Skeletal muscle tissue (tissue), 3 donors: ENCODE measurements at regions not wholly inside any gene's neighbourhood (a gene's known extent, or its start where the extent isn't known, plus 50 kb on each side); places are given as distances from the start of the nearest gene placed in this dataset.

ENCODE experiments used
- H3K27ac ChIP-seq: one replicate; pipeline ENCODE4 v1.7.0; 2013; ENCODE audit warnings: mild to moderate bottlenecking, low read depth, low read length, inconsistent platforms
- H3K27me3 ChIP-seq, 3 donors: one replicate each; pipeline ENCODE4 v1.7.0; 2013; ENCODE audit warnings: low read length in 3 of 3; ENCODE audit not compliant: control insufficient read depth in 3 of 3, insufficient read depth in 3 of 3
- H3K36me3 ChIP-seq, 3 donors: one replicate each; pipeline ENCODE4 v1.7.0; 2013; ENCODE audit warnings: low read length in 3 of 3; ENCODE audit not compliant: control insufficient read depth in 3 of 3, insufficient read depth in 3 of 3
- H3K4me1 ChIP-seq, 3 donors: one replicate each; pipeline ENCODE4 v1.7.0; 2013; ENCODE audit warnings: low read length in 3 of 3, mild to moderate bottlenecking in 3 of 3; ENCODE audit not compliant: control insufficient read depth in 3 of 3, insufficient read depth in 3 of 3
- H3K4me3 ChIP-seq, 3 donors: one replicate each; pipeline ENCODE4 v1.7.0; 2013; ENCODE audit warnings: low read length in 3 of 3
- H3K9ac ChIP-seq, 3 donors: one replicate each; pipeline ENCODE4 v1.7.0; 2013; ENCODE audit warnings: low read length in 3 of 3, mild to moderate bottlenecking in 3 of 3, moderate library complexity in 2 of 3, low read depth in 1 of 3
- H3K9me3 ChIP-seq, 3 donors: one replicate each; pipeline ENCODE4 v1.7.0; 2013; ENCODE audit warnings: low read length in 3 of 3; ENCODE audit not compliant: control insufficient read depth in 3 of 3
- donor health status: Osteomylitis.

DNA sequence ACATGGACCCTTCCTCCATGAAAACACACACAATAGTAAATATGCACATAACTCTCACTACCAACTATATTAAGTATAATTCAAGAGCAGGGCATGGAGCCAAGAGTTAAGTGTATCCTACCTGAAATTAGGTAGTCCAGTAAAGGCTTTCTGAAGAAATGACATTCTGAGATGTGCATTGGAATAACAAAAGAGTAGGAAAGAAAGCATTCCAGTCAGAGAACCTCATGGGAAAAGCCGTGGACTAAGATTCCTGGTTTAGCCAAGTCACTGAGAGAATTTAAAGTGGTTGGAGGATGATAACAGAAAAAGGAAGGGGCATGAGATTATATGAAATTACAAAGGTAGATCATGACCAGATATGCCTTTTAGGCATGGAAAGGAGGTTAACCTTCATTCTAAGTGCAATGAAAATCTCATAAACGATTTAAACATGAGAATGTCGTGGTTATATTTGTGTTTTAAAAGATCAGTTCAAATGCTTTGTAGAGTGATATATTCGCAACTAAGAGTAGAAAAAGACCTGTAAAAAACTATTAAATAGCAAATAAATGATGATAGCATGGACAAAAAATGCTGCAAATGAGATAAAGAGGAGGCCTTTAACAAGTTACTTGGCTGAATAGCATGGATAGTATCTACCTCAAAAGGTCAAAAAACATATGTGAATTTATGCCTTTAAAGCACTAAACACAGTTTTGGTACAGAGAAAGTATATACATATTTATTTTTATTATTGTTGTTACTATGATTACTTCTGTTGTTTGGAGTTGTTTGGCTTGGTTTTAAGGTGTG is 767.4 kb upstream of the GHITM start:
- Histone ChIP-seq H3K4me1 (no peaks in the 10 kb centered on the region), H3K36me3 (no peaks in the 10 kb centered on the region), H3K4me3 (no peak overlapping the region), H3K27me3 (no peaks in the 10 kb centered on the region), H3K9me3 (peaks cover 0 to 2% (median 0%) of the 10 kb centered on the region in 3 donors), H3K9ac (no peak overlapping the region), H3K27ac (no peak overlapping the region)

DNA sequence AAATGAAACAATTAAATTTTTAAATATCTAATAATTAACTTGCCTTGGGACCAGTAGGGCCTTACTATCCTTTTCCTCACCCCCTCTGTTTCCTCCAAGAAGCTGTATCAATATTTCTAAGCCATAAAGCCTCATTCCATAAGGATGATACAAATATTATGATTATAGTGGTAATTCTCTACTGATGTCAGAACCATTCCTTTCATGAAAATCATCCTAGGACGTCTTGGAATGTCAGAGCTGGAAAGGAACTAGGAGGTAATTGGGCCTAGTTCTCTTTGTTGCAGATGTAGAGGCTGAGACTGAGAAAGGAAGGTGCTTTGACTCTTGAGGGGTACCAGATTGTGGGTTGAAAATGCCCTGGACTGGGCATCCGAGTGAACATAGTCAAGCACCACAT is 766.7 kb upstream of the GHITM start:
- no peak overlapping the region for H3K9ac ChIP-seq
- H3K36me3 ChIP-seq, result no peaks in the 10 kb centered on the region
- H3K4me1 ChIP-seq, result no peaks in the 10 kb centered on the region
- no peak overlapping the region for H3K4me3 ChIP-seq
- H3K27ac ChIP-seq, result no peak overlapping the region
- no peaks in the 10 kb centered on the region for H3K27me3 ChIP-seq
- H3K9me3 ChIP-seq, result no peaks in the 10 kb centered on the region

GRCh38 chr10:83373671-83374070 is 765.6 kb upstream of the GHITM start:
- Histone ChIP-seq H3K4me1 (no peaks in the 10 kb centered on the region), H3K27ac (no peak overlapping the region), H3K36me3 (no peaks in the 10 kb centered on the region), H3K27me3 (no peaks in the 10 kb centered on the region), H3K9ac (no peak overlapping the region), H3K4me3 (no peak overlapping the region), H3K9me3 (no peaks in the 10 kb centered on the region)

DNA sequence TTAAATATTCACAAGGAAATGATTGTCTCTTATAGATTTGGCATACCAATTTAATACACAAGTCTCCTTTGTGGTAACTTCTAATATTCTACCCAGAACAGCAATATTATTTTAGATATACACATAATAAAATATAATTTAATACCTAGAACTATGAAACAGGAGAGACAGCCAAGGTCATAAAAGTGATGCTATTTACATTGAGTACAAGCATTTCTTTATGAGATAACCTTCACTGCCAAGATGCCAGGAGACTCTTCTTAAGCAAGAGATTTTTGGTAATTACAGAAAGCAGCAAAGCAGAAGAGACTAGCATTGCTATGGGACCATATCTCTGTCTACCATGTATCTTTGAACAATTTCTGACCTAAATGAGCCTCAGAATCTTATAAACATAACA is 764.6 kb upstream of the GHITM start:
- Histone ChIP-seq H3K4me3 (no peak overlapping the region), H3K27ac (no peak overlapping the region), H3K27me3 (no peaks in the 10 kb centered on the region), H3K4me1 (no peaks in the 10 kb centered on the region), H3K9me3 (no peaks in the 10 kb centered on the region), H3K36me3 (no peaks in the 10 kb centered on the region), H3K9ac (no peak overlapping the region)

DNA sequence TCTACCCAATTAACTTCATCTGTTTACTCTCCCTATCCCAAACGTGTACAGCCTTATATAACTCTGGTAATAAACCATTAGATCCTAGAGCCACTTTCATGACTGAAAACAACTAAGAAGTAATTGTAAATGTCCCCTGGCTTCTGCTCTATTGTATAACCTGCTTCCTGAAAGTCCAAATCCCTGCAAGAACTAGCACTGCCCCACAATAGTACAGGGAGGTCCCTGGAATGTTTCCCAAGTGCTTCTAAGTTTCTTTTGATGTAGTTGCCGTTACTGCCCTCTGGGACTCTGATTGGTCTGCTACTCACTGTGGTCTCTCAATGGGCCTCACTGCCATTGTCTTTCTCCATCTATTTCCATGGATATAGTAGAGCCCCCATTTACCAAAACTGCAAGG is 764.0 kb upstream of the GHITM start:
- no peak overlapping the region for H3K27ac ChIP-seq
- H3K9me3 ChIP-seq, result no peaks in the 10 kb centered on the region
- no peaks in the 10 kb centered on the region for H3K27me3 ChIP-seq
- H3K36me3 ChIP-seq, result no peaks in the 10 kb centered on the region
- no peak overlapping the region for H3K4me3 ChIP-seq
- H3K4me1 ChIP-seq, result no peaks in the 10 kb centered on the region
- H3K9ac ChIP-seq, result no peak overlapping the region

- H3K27me3 ChIP-seq, result no peaks in the 10 kb centered on the region
- H3K9ac ChIP-seq, result no peak overlapping the region
- peaks cover 0 to 3% (median 0%) of the 10 kb centered on the region in 3 donors for H3K9me3 ChIP-seq
- no peak overlapping the region for H3K4me3 ChIP-seq
- no peaks in the 10 kb centered on the region for H3K36me3 ChIP-seq
- H3K4me1 ChIP-seq, result no peaks in the 10 kb centered on the region
- H3K27ac ChIP-seq, result no peak overlapping the region
These were observed 741.5 kb upstream of the GHITM start for GRCh38 chr10:83397806-83398205.

DNA sequence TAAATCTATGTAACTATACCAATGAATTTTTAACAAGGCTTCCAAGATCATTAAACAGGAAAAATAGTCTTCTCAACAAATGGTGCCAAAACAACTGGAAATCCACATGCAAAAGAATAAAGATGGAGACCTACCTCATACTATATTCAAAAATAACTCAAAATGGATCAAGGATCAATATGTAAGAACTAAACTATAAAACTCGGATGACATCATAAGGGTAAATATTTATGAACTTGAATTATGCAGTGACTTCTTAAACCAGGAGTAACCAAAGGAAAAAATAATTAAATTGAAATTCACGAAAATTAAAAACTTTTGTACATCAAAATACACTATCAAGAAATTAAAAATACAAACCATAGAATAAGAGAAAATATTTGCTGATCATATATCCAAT is 728.7 kb upstream of the GHITM start:
- no peaks in the 10 kb centered on the region for H3K9me3 ChIP-seq

DNA sequence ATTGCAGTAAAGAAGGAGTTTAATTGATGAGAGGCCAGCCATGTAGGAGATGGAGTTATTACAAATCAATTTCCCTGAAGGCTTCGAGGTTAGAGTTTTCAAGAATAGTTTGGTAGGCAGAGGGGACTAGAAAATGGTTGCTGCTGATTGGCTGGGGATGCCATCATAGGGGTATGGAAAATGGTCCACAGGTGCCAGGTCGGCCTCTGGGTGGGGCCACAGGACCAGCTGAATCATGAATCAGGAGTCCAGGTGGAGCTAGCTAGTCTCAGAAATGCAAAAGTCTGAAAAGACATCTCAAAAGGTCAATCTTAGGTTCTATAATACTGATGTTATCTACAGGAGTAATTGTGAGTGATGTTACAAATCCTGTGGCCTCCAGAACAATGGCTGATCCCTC is 714.0 kb upstream of the GHITM start:
- H3K4me1 ChIP-seq, result no peaks in the 10 kb centered on the region
- H3K27ac ChIP-seq, result no peak overlapping the region
- no peaks in the 10 kb centered on the region for H3K27me3 ChIP-seq
- H3K9ac ChIP-seq, result no peak overlapping the region
- no peaks in the 10 kb centered on the region for H3K9me3 ChIP-seq
- no peaks in the 10 kb centered on the region for H3K36me3 ChIP-seq
- no peak overlapping the region for H3K4me3 ChIP-seq

More for the DNA sequence above, 728.7 kb upstream of the GHITM start:
- Histone ChIP-seq H3K4me1 (no peaks in the 10 kb centered on the region), H3K27ac (no peak overlapping the region), H3K27me3 (no peaks in the 10 kb centered on the region), H3K36me3 (no peaks in the 10 kb centered on the region), H3K9ac (no peak overlapping the region), H3K4me3 (no peak overlapping the region)

DNA sequence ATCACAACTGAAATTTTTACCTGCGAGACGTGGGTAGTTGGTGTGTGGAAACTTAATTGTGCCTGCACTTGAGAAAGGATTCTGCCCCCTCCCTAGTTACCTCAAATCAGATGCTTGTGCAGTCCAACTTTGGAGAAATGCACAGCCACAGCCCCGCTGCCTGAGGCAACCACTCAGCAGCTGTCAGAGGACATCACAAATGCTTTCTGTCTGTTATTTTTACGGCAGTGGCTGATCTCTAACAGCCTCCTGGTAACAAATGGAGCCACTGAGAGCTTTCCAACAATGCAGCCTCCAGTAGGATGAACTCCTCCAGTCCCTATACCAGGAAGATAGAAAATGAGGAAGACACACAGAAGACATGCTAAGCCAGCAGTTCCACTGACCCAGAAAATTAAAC is 712.2 kb upstream of the GHITM start:
- Histone ChIP-seq H3K4me1 (no peaks in the 10 kb centered on the region), H3K9ac (no peak overlapping the region), H3K36me3 (no peaks in the 10 kb centered on the region), H3K9me3 (no peaks in the 10 kb centered on the region), H3K4me3 (no peak overlapping the region), H3K27me3 (no peaks in the 10 kb centered on the region), H3K27ac (no peak overlapping the region)

DNA sequence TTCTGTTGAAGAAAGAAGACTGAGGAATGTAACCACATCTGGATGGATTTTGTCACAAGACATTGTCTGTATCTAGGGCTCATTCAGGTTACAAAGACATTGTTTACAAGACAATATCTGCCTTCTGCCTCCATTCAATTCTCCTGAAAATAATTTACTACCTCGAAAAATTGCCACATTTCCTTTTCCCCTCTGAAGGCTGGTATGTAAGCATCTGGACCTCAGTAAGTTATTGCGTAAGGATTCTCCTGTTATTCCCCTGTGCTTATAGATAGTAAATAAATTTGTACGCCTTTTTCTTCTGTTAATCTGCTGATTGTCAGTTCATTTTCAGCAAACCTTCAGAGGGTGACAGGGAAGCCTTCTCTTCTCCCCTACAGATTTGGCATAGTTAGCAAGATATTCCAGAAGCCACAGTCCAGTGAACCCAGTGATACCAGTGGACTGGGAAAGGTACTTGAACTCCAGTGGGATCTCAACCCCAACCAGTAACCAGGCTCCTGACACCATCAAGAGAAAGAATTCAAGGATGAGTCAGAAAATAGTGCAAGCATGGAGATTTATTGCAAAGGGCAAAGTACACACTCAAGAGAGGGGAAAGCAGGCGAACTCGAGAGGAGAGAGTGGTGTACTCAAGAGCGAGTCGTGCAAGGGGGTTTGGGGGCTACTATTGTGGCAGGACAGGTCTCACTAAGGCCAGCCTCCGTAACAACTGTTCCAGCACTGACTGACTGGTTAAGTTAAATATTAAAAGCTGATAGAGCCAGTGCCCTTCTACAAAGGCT is 706.9 kb upstream of the GHITM start:
- Histone ChIP-seq H3K4me3 (no peak overlapping the region), H3K9ac (no peak overlapping the region), H3K4me1 (no peaks in the 10 kb centered on the region), H3K36me3 (no peaks in the 10 kb centered on the region), H3K9me3 (no peaks in the 10 kb centered on the region), H3K27me3 (no peaks in the 10 kb centered on the region), H3K27ac (no peak overlapping the region)
